ENCODE measurements at regions not wholly inside any gene's neighbourhood (a gene's known extent, or its start where the extent isn't known, plus 50 kb on each side); places are given as distances from the start of the nearest gene placed in this dataset.

- H3K9me3 ChIP-seq = no peaks in the 10 kb centered on the region
- no peak for DNase-seq
- no peak for TF ChIP-seq CTCF (IDR thresholded peaks at IDR 0.05)
- TF ChIP-seq POLR2A (IDR thresholded peaks at IDR 0.05) = no peak
- no peak for TF ChIP-seq EP300 (IDR thresholded peaks at IDR 0.05)
- no peak for TF ChIP-seq POLR2AphosphoS5 (IDR thresholded peaks at IDR 0.05)
- no peak overlapping the region for H3K4me3 ChIP-seq
- H3K36me3 ChIP-seq = no peaks in the 10 kb centered on the region
- no peaks in the 10 kb centered on the region for H3K27me3 ChIP-seq
- no peak overlapping the region for H3K27ac ChIP-seq
- no peaks in the 10 kb centered on the region for H3K4me1 ChIP-seq
- WGBS, 5 donors = 94 to 98% (median 95%) methylated on average over 3 of the region's 3 CpGs
- intact Hi-C loops (cut with DNase I; ENCODE audit: low total_unique reads) = no loop called here
Measured at GRCh38 chr3:519026-519425, 322.5 kb downstream of the CHL1 start.

GRCh38 chr3:522888-523287, 326.3 kb downstream of the CHL1 start:
- no peaks in the 10 kb centered on the region for H3K27me3 ChIP-seq
- intact Hi-C loops (cut with DNase I; ENCODE audit: low total_unique reads) = no loop called here
- TF ChIP-seq POLR2AphosphoS5 (IDR thresholded peaks at IDR 0.05) = no peak
- TF ChIP-seq POLR2A (IDR thresholded peaks at IDR 0.05) = no peak
- TF ChIP-seq CTCF (IDR thresholded peaks at IDR 0.05) = no peak
- TF ChIP-seq EP300 (IDR thresholded peaks at IDR 0.05) = no peak
- 47 to 70% (median 53%) methylated on average over 4 of the region's 4 CpGs for WGBS, 5 donors
- no peak overlapping the region for H3K27ac ChIP-seq
- H3K9me3 ChIP-seq = no peaks in the 10 kb centered on the region
- no peaks in the 10 kb centered on the region for H3K36me3 ChIP-seq
- H3K4me3 ChIP-seq = no peak overlapping the region
- no peak for DNase-seq
- no peaks in the 10 kb centered on the region for H3K4me1 ChIP-seq

GRCh38 chr3:525415-525814, 328.9 kb downstream of the CHL1 start:
- Histone ChIP-seq H3K36me3 (no peaks in the 10 kb centered on the region), H3K4me1 (no peaks in the 10 kb centered on the region), H3K4me3 (no peak overlapping the region), H3K27ac (no peak overlapping the region), H3K9me3 (peaks cover 0 to 4% (median 0%) of the 10 kb centered on the region in 4 donors), H3K27me3 (no peaks in the 10 kb centered on the region)
- WGBS, 5 donors = 58 to 71% (median 67%) methylated on average over 3 of the region's 3 CpGs
- intact Hi-C loops (cut with DNase I; ENCODE audit: low total_unique reads) = no loop called here
- TF ChIP-seq CTCF (IDR thresholded peaks at IDR 0.05) = no peak
- no peak for TF ChIP-seq POLR2A (IDR thresholded peaks at IDR 0.05)
- TF ChIP-seq EP300 (IDR thresholded peaks at IDR 0.05) = no peak
- TF ChIP-seq POLR2AphosphoS5 (IDR thresholded peaks at IDR 0.05) = no peak
- no peak for DNase-seq

GRCh38 chr3:535566-536416, 339.2 kb downstream of the CHL1 start:
- Histone ChIP-seq H3K27me3 (peaks cover 0 to 5% (median 4%) of the 10 kb centered on the region in 3 donors), H3K4me3 (peak overlapping the region; percentile 19 to 39 (median 30)), H3K27ac (peak overlapping the region in 2 of 5 donors; percentile 32 to 57), H3K36me3 (no peaks in the 10 kb centered on the region), H3K9me3 (peaks cover 0 to 19% (median 9%) of the 10 kb centered on the region in 4 donors), H3K4me1 (no peaks in the 10 kb centered on the region)
- TF ChIP-seq POLR2A (IDR thresholded peaks at IDR 0.05) (no peak), EP300 (IDR thresholded peaks at IDR 0.05) (no peak), CTCF (IDR thresholded peaks at IDR 0.05) (peak in 1 of 7 experiments; percentile 27), POLR2AphosphoS5 (IDR thresholded peaks at IDR 0.05) (no peak)
- intact Hi-C loops (cut with DNase I; ENCODE audit: low total_unique reads) = no loop called here
- DNase-seq = peak in 1 of 2 donors; percentile 76
- WGBS, 5 donors = 35 to 56% (median 40%) methylated on average over 24 to 51 of the region's 51 CpGs
